HCT116 (cell line): ENCODE measurements at regions not wholly inside any gene's neighbourhood (a gene's known extent, or its start where the extent isn't known, plus 50 kb on each side); places are given as distances from the start of the nearest gene placed in this dataset.

Experiments used
- ATF3 ChIP-seq: IDR thresholded peaks from 2 replicates; pipeline ENCODE4 v1.6.1; 2012
- CBX3 ChIP-seq: IDR thresholded peaks from 2 replicates; pipeline ENCODE4 v1.6.1; 2012; ENCODE audit warnings: low read depth
- CTCF ChIP-seq, 3 experiments: fragments of 200-600 bp in 1 of 3; sonication (generic) in 1 of 3; IDR thresholded peaks in 2 of 3; conservative IDR thresholded peaks in 1 of 3; 2 replicates each; pipeline ENCODE4 v1.5.1; 2012 to 2017; ENCODE audit warnings: low read depth in 2 of 3, low read length in 2 of 3, antibody characterized with exemption in 1 of 3, borderline replicate concordance in 1 of 3, control low read depth in 1 of 3, mild to moderate bottlenecking in 1 of 3, mixed read lengths in 1 of 3, mixed run types in 1 of 3, moderate library complexity in 1 of 3; ENCODE audit not compliant: insufficient read depth in 1 of 3
- ELF1 ChIP-seq: IDR thresholded peaks from 2 replicates; pipeline ENCODE4 v1.6.1; 2012; ENCODE audit warnings: low read depth, borderline replicate concordance
- EZH2 ChIP-seq: fragments of 200-600 bp; sonication (generic); IDR thresholded peaks from 2 replicates; pipeline ENCODE4 v1.6.1; 2017; ENCODE audit warnings: antibody characterized with exemption, mixed run types
- EZH2phosphoT487 ChIP-seq: fragments of 200-600 bp; IDR thresholded peaks from 2 replicates; pipeline ENCODE4 v1.6.1; 2018; ENCODE audit warnings: antibody characterized with exemption, borderline replicate concordance
- MAX ChIP-seq: IDR thresholded peaks from 2 replicates; pipeline ENCODE4 v1.6.1; 2012
- POLR2A ChIP-seq: IDR thresholded peaks from 2 replicates; pipeline ENCODE4 v1.7.0; 2011; ENCODE audit warnings: borderline replicate concordance; ENCODE audit not compliant: insufficient read depth, insufficient read length; ENCODE audit errors: extremely low read depth
- POLR2AphosphoS5 ChIP-seq: IDR thresholded peaks from 2 replicates; pipeline ENCODE4 v1.6.1; 2011; ENCODE audit warnings: mild to moderate bottlenecking, low read depth, low read length, moderate library complexity
- RAD21 ChIP-seq: IDR thresholded peaks from 2 replicates; pipeline ENCODE4 v1.6.1; 2012; ENCODE audit warnings: low read depth, mild to moderate bottlenecking
- SIN3A ChIP-seq: IDR thresholded peaks from 2 replicates; pipeline ENCODE4 v1.6.1; 2012; ENCODE audit warnings: low read depth
- SRF ChIP-seq: IDR thresholded peaks from 2 replicates; pipeline ENCODE4 v1.6.1; 2012; ENCODE audit warnings: low read depth
- YY1 ChIP-seq: IDR thresholded peaks from 2 replicates; pipeline ENCODE4 v1.6.1; 2011; ENCODE audit warnings: low read length, low read depth, moderate library complexity, mild to moderate bottlenecking; ENCODE audit not compliant: insufficient replicate concordance; ENCODE audit errors: extremely low read depth
- ZNF274 ChIP-seq: fragments of 200-500 bp; sonication (Bioruptor generic); IDR thresholded peaks from 2 replicates; pipeline ENCODE4 v1.6.1; 2014; ENCODE audit warnings: mild to moderate bottlenecking, low read depth, low read length, inconsistent platforms

GRCh38 chr5:63351164-63351563, 611.1 kb downstream of the HTR1A start:
- no peak for TF ChIP-seq CTCF (IDR thresholded peaks at IDR 0.05 in 2 of 3, conservative IDR thresholded peaks at IDR 0.05 in 1 of 3; ENCODE audit: borderline replicate concordance in 1 of 3, insufficient read depth in 1 of 3, low read depth in 2 of 3, low read length in 2 of 3)
- no peak for TF ChIP-seq ELF1
- no peak for TF ChIP-seq POLR2A
- no peak for TF ChIP-seq SRF
- TF ChIP-seq MAX = no peak
- no peak for TF ChIP-seq CBX3
- no peak for TF ChIP-seq EZH2
- no peak for TF ChIP-seq ATF3
- no peak for TF ChIP-seq SIN3A
- no peak for TF ChIP-seq POLR2AphosphoS5
- no peak for TF ChIP-seq YY1
- TF ChIP-seq RAD21 = no peak
- no peak for TF ChIP-seq ZNF274
- no peak for TF ChIP-seq EZH2phosphoT487
